ENCODE measurements at regions not wholly inside any gene's neighbourhood (a gene's known extent, or its start where the extent isn't known, plus 50 kb on each side); places are given as distances from the start of the nearest gene placed in this dataset.
"Not testable (repeated sequence)": the region's sequence is repeated elsewhere in the genome, so short reads cannot be mapped to it uniquely, and the experiment has no call there.

DNA sequence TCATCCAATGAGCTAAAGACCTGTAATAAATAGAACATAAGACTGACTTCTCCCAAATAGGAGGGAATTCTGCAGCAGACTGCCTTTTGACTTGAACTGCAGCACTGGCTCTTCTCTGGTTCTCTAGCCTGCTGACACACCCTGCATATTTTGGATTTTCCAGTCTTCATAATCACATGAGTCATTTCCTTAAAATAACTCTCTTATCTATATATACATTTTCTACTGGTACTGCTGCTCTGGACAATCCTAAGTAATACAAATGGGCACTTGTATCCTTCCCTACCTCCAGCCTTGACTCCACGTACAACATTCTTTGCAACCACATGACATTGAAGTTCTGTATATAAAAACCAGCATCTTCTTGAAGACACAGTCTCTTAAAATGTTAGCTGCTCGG, 429.4 kb upstream of the TMPRSS15 start:
- ATAC-seq (ENCODE audit: low FRiP score in 2 of 2) (no peak), DNase-seq (no peak)
- 68 to 70% methylated on average over 2 of the region's 2 CpGs for WGBS, 2 donors

DNA sequence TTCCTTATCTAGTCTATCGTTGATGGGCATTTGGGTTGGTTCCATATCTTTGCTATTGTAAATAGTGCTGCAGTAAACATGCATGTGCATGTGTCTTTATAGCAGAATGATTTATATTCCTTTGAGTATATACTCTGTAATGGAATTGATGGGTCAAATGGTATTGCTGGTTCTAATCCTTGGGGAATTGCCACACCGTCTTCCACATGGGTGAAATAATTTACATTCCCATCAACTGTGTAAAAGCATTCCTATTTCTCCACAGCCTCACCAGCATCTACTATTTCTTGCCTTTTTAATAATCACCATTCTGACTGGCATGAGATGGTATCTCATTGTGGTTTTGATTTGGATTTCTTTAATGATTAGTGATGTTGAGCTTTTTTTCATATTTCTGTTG, 430.5 kb upstream of the TMPRSS15 start:
- not testable (repeated sequence) for ATAC-seq (ENCODE audit: low FRiP score in 2 of 2)
- WGBS, 2 donors: 47 to 82% methylated on average over 2 of the region's 2 CpGs

More for the DNA sequence above, 429.4 kb upstream of the TMPRSS15 start:
- Histone ChIP-seq H3K9me3 (no peaks in the 10 kb centered on the region), H3K4me3 (no peak overlapping the region), H3K36me3 (no peaks in the 10 kb centered on the region), H3K4me1 (no peaks in the 10 kb centered on the region), H3K27me3 (no peaks in the 10 kb centered on the region), H3K27ac (no peak overlapping the region)
- TF ChIP-seq, protein P1, sequence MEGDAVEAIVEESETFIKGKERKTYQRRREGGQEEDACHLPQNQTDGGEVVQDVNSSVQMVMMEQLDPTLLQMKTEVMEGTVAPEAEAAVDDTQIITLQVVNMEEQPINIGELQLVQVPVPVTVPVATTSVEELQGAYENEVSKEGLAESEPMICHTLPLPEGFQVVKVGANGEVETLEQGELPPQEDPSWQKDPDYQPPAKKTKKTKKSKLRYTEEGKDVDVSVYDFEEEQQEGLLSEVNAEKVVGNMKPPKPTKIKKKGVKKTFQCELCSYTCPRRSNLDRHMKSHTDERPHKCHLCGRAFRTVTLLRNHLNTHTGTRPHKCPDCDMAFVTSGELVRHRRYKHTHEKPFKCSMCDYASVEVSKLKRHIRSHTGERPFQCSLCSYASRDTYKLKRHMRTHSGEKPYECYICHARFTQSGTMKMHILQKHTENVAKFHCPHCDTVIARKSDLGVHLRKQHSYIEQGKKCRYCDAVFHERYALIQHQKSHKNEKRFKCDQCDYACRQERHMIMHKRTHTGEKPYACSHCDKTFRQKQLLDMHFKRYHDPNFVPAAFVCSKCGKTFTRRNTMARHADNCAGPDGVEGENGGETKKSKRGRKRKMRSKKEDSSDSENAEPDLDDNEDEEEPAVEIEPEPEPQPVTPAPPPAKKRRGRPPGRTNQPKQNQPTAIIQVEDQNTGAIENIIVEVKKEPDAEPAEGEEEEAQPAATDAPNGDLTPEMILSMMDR (IDR thresholded peaks at IDR 0.05): no peak
- TF ChIP-seq POLR2AphosphoS5 (IDR thresholded peaks at IDR 0.05) (no peak), EP300 (IDR thresholded peaks at IDR 0.05) (no peak), POLR2A (IDR thresholded peaks at IDR 0.05) (no peak)

DNA sequence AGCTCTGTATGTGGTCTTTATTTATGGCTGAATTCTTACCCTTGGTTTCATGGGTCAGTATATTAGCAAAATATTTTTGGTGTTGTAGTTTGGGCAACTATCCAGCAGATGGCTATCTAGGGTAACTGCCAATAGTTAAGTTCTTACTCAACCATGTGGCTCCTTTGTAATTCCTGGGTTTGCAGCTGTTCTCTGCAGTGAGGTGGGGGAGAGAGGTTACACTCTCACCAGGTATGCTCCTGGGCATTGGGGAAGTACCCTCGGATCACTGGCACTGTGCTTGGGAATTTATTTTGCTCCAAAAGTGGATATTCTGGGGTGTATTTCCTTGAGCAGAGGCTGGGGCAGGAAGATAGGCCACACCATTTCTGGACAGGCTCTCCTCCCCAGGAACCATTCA, 436.7 kb upstream of the TMPRSS15 start:
- ATAC-seq (ENCODE audit: low FRiP score in 2 of 2): no peak

More for the DNA sequence above, 430.5 kb upstream of the TMPRSS15 start:
- DNase-seq, H3K27me3 ChIP-seq, H3K4me3 ChIP-seq, H3K36me3 ChIP-seq, H3K4me1 ChIP-seq, H3K9me3 ChIP-seq, H3K27ac ChIP-seq: not testable (repeated sequence)

GRCh38 chr21:18857606-18858005, 454.0 kb upstream of the TMPRSS15 start:
- not testable (repeated sequence) for H3K9me3 ChIP-seq; H3K36me3 ChIP-seq; H3K27ac ChIP-seq; H3K4me3 ChIP-seq; H3K4me1 ChIP-seq; ATAC-seq (ENCODE audit: low FRiP score in 2 of 2); H3K27me3 ChIP-seq
- WGBS, 2 donors: 90 to 93% methylated on average over 16 of the region's 16 CpGs
- DNase-seq: peak in 1 of 2 donors; percentile 46

More for the DNA sequence above, 436.7 kb upstream of the TMPRSS15 start:
- Histone ChIP-seq H3K4me1 (no peaks in the 10 kb centered on the region), H3K27ac (no peak overlapping the region), H3K9me3 (no peaks in the 10 kb centered on the region), H3K27me3 (no peaks in the 10 kb centered on the region), H3K36me3 (no peaks in the 10 kb centered on the region), H3K4me3 (no peak overlapping the region)
- TF ChIP-seq EP300 (IDR thresholded peaks at IDR 0.05): no peak
- no peak for TF ChIP-seq POLR2A (IDR thresholded peaks at IDR 0.05)
- no peak for TF ChIP-seq POLR2AphosphoS5 (IDR thresholded peaks at IDR 0.05)
- TF ChIP-seq, protein P1 (IDR thresholded peaks at IDR 0.05): no peak
- no peak for DNase-seq
- WGBS, 2 donors: 76 to 83% methylated on average over 1 of the region's 1 CpG

DNA sequence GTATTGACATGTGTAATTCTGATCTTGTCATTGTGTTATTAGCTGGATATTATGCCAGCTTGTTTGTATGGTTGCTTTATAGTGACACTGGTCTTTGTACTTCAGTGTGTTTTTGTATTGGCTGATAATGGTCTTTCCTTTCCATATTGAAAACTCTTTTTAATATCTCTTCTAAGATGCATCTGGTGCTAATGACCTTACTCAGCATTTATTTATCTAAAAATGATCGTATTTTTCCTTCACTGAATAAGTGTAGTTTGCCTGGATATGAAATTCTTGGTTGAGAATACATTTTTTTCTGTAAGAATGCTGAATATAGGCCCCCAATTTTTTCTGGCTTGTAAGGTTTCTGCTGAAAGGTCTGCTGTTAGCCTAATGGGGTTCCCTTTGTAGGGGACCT, 465.5 kb upstream of the TMPRSS15 start:
- H3K4me1 ChIP-seq: no peaks in the 10 kb centered on the region
- no peaks in the 10 kb centered on the region for H3K36me3 ChIP-seq
- 0% methylated on average over 1 of the region's 1 CpG; no CpG with 5 or more reads in 1 of the 2 donors for WGBS, 2 donors
- no peaks in the 10 kb centered on the region for H3K9me3 ChIP-seq
- H3K27ac ChIP-seq: no peak overlapping the region
- no peak for ATAC-seq (ENCODE audit: low FRiP score in 2 of 2)
- H3K27me3 ChIP-seq: no peaks in the 10 kb centered on the region
- no peak overlapping the region for H3K4me3 ChIP-seq
- TF ChIP-seq, protein P1 (IDR thresholded peaks at IDR 0.05): no peak
- no peak for DNase-seq

- Histone ChIP-seq H3K27me3 (no peaks in the 10 kb centered on the region), H3K4me3 (no peak overlapping the region), H3K4me1 (no peaks in the 10 kb centered on the region), H3K9me3 (peaks cover 0 to 12% (median 7%) of the 10 kb centered on the region in 4 donors), H3K27ac (no peak overlapping the region), H3K36me3 (no peaks in the 10 kb centered on the region)
- no peak for ATAC-seq (ENCODE audit: low FRiP score in 2 of 2)
- TF ChIP-seq, protein P1 (IDR thresholded peaks at IDR 0.05): no peak
- 68 to 89% methylated on average over 8 to 9 of the region's 9 CpGs for WGBS, 2 donors
- no peak for DNase-seq
These were observed 474.3 kb upstream of the TMPRSS15 start for GRCh38 chr21:18877917-18878316.
